Fibroblast of mammary gland (primary cell): ENCODE measurements at regions not wholly inside any gene's neighbourhood (a gene's known extent, or its start where the extent isn't known, plus 50 kb on each side); places are given as distances from the start of the nearest gene placed in this dataset.
A peak's percentile ranks its signal among the peaks of the same experiment; 100 is the strongest.
"Not testable (repeated sequence)": the region's sequence is repeated elsewhere in the genome, so short reads cannot be mapped to it uniquely, and the experiment has no call there.

Source experiments
- DNase-seq: peaks from one replicate; pipeline ENCODE4 v3.0.0-alpha.2; 2010; ENCODE audit warnings: low read depth
- H3K4me3 ChIP-seq: 2 replicates; pipeline ENCODE4 v1.5.1; 2011; ENCODE audit warnings: low read depth, mild to moderate bottlenecking, low read length, moderate library complexity; ENCODE audit not compliant: control insufficient read depth
- TF ChIP-seq, protein P1 (sequence below): conservative IDR thresholded peaks from 2 replicates; pipeline ENCODE4 v1.5.1; 2011; ENCODE audit warnings: low read depth, low read length, inconsistent platforms; ENCODE audit not compliant: control insufficient read depth, insufficient read depth

DNA sequence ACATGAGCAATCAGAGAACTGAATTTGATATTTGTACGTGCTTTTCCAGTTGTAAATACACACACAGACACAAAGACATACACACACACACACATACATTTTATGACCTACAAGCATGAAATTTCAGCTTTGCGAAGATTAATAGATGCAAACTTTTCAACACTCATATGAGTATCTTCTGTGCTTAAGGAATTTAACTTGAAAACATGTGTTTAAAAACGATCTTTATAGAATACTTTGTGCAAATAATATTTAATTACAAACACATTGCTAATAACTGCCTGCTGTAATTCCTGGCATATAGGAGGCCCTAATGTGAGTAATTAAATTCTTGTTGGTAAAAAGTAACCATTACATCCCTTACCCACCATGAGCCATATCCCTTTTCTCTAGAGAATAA, 107.7 kb upstream of the PLSCR5 start:
- TF ChIP-seq, protein P1, sequence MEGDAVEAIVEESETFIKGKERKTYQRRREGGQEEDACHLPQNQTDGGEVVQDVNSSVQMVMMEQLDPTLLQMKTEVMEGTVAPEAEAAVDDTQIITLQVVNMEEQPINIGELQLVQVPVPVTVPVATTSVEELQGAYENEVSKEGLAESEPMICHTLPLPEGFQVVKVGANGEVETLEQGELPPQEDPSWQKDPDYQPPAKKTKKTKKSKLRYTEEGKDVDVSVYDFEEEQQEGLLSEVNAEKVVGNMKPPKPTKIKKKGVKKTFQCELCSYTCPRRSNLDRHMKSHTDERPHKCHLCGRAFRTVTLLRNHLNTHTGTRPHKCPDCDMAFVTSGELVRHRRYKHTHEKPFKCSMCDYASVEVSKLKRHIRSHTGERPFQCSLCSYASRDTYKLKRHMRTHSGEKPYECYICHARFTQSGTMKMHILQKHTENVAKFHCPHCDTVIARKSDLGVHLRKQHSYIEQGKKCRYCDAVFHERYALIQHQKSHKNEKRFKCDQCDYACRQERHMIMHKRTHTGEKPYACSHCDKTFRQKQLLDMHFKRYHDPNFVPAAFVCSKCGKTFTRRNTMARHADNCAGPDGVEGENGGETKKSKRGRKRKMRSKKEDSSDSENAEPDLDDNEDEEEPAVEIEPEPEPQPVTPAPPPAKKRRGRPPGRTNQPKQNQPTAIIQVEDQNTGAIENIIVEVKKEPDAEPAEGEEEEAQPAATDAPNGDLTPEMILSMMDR: no peak
- peak; percentile 12 for DNase-seq
- H3K4me3 ChIP-seq: no peak overlapping the region

DNA sequence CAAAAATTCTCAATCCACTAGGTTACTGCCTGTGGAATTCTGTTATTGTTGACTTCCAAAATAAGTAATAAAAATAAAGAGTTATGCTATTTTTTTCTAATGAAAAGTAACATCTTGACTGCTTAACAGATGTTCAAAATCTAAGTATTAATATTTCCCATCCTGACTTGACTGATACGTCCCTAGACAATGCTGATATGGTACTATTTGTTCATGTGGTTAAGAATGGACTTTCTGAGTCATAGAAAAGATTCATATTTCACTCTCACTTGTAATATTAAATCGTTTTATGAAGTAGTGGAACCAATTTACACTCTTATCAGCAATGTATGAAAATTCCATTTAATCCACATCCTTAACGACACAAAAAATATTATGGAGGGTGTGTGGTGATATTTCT, 104.8 kb upstream of the PLSCR5 start:
- TF ChIP-seq, protein P1: no peak
- H3K4me3 ChIP-seq: no peak overlapping the region
- peak; percentile 28 for DNase-seq

DNA sequence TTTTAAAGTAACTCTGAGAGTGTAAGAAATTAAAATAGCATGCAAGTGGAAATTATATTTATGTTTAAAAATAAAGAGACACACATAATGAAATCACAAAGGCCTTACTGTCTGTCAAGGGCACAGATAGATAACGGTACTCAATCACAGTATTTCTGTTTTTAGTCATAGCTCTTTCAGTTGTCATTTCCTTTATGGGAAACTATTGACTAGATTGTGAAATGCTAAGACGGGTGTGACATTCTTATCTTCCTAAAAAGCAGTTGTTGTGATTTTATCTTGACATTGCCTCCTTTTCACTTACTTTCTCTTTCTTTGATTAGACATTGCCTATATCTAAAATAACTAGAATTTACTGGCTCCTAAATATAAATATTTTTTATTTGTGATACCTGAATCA, 100.1 kb upstream of the PLSCR5 start:
- DNase-seq: no peak
- TF ChIP-seq, protein P1: no peak
- no peak overlapping the region for H3K4me3 ChIP-seq

DNA sequence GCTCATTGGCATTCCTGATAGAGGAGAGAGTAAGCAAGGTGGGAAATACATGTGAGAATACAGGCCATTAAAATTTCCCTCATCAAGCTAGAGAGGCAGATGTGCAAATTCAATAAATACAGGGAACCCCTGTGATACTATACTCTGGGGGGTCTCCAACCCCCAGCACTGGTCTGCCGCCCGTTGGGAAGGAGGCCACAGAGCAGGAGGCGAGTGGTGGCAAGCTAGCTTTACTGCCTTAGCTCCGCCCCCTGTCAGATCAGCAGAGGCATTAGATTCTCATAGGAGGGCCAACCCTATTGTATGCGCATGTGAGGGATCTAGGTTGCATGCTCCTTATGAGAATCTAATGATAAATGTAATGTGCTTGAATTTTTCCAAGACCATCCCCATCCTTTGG, 97.1 kb upstream of the PLSCR5 start:
- TF ChIP-seq, protein P1: no peak
- no peak for DNase-seq
- H3K4me3 ChIP-seq: no peak overlapping the region

DNA sequence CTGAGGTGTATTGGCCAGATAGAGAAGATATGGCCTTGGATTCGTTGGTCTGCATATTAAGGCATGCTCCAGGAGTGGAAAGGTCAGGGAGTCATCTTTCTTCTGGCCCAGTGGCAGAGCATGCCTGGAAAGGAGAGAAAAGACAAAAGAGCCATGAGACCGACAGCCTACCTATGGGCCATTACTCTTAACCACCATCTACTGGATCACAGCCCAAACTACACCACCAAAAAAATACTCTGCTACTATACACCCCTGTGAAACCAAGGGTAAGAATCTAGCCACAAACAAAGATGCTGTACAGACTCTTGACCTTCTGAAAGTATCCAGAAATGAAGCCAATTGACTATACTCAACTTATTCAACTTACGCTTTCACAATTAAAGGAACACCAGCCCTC, 96.1 kb upstream of the PLSCR5 start:
- no peak overlapping the region for H3K4me3 ChIP-seq
- no peak for DNase-seq
- TF ChIP-seq, protein P1: no peak

DNA sequence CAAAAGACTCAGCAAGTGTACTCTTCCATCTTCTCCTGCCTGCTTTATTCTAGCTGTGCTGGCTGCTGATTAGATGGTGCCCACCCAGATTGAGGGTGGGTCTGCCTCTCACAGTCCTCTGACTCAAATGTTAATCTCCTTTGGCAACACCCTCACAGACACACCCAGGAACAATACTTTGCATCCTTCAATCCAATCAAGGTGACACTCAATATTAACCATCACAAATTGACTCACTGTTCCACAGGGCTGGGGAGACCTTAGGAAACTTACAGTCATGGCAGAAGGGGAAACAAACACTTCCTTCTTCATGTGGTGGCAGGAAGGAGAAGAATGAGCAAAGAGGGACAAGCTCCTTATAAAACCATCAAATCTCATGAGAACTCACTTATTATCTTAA, 94.9 kb upstream of the PLSCR5 start:
- H3K4me3 ChIP-seq, DNase-seq: not testable (repeated sequence)

DNA sequence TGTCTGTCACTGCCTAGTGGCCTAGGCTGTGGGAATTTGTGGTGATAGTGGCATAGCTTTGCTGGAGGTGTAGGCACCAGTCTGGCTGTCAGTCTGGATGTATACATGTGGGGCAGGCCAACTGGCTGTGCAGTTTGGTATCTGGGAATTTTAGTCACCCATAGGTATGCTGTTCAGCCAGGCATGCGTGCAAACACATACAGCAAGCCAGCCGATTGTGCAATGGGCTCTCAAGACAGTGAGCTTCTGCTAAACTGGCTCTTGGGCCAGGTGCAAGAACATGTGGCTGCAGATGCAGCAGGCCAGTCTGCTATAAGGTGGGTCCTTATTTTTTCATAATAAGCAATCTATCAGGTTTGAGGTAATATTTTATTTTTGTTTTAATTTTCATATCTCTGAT, 87.1 kb upstream of the PLSCR5 start:
- H3K4me3 ChIP-seq: no peak overlapping the region
- no peak for DNase-seq
- TF ChIP-seq, protein P1: no peak
